SK-N-MC (cell line): ENCODE measurements at regions not wholly inside any gene's neighbourhood (a gene's known extent, or its start where the extent isn't known, plus 50 kb on each side); places are given as distances from the start of the nearest gene placed in this dataset.

Source experiments
- EZH2 ChIP-seq: fragments of 200-600 bp; sonication (generic); IDR thresholded peaks from one replicate; pipeline ENCODE4 v1.6.1; 2017; ENCODE audit warnings: antibody characterized with exemption
- POLR2AphosphoS5 ChIP-seq: IDR thresholded peaks from 2 replicates; pipeline ENCODE4 v1.6.1; 2012; ENCODE audit warnings: mild to moderate bottlenecking, low read depth, low read length, borderline replicate concordance

- TF ChIP-seq EZH2 (no peak), POLR2AphosphoS5 (no peak)
Measured at GRCh38 chr6:125667326-125667725, 82.1 kb upstream of the HEY2 start.
